ENCODE measurements at regions not wholly inside any gene's neighbourhood (a gene's known extent, or its start where the extent isn't known, plus 50 kb on each side); places are given as distances from the start of the nearest gene placed in this dataset.

DNA sequence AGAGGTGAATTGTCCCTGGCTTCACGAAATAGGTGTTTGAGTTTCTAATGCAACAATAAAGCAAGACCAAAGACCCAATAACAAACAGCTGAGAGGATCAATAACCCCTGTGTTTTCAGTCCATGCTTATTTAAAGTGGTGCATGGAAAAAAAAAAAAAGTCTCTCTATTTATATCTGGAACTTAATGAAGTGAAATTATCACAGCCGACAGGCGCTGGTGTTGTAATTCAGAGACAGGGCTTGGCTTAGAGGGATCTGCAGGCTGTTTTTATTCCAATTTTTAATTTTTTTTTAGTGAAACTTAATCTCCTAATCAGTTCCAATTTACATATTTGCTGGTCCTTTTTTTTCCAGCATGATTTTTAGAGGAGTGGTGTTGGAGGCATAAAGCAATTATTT, 858.2 kb upstream of the SOX9 start:
- no peak for DNase-seq (ENCODE audit: low spot score)

DNA sequence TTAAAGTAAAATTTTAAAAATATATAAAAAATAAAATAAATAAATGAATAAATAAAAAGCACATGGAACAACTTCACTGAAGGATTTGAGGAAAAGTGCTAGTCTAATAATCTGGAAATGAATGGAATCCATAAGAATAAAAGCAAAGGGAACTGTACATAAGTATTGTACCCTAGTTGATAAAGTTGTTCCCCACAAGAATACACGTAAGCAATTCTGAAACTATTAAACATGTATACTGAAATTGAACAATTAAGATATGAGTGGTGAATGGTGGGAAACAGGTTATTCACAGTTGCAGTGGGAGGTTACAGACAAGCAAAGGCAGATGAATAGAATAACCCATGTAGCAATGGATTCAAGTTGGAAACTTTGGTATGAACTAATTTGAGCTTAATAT, 853.2 kb upstream of the SOX9 start:
- no peak for DNase-seq (ENCODE audit: low spot score)

DNA sequence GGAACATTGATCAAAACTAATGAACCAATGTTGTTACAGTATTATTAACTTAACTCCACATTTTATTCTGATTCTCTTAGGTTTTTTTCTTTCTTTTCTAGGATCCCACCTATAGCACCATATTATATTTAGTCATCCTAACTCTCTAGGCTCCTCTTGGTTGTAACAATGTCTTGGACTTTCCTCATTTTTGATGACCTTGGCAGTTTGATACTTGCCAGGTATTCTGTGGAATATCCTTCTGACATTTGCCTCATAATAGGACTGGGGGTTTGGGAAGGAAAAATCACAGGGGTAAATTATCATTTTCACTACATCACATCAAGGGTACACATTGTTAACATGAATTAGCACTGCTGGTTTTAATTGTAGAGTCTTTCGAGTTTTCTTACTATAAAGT, 851.6 kb upstream of the SOX9 start:
- DNase-seq (ENCODE audit: low spot score), result no peak

DNA sequence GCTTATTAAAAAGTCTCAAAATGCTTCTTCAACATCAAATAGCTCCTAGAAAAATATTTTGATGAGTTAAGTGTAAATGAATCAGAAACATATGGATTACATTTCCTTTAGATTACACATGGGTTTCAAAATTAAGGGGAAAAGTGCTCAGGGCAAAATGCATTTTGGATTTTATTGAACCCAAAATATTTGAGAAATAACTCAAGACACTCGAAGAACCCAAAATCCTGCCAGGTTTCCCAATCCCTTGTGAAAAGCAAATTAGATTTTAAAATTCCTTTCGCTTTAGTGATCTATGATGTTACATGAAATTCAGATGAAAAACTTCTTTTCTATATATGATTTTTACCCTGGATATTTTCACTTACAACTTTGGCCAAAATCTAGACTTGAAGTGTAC, 847.4 kb upstream of the SOX9 start:
- DNase-seq (ENCODE audit: low spot score), result no peak

DNA sequence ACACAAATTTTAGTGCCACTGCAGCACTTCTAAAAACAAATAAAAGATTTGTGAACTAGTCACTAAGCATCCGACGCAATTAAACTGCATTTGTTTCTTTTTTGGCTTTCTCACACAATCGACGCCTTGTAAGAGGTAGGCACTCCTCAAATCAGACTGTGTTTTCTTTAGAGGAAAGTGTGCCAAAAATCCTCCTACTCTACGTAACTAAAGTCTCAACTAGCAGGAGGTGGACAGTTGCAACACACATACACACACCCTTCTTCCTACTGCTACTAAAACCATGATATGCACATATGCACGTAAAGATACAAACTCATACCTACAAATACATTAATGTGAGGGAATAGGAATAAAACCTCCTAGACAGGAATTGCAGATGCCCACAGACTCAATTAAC, 844.7 kb upstream of the SOX9 start:
- DNase-seq (ENCODE audit: low spot score), result no peak

DNA sequence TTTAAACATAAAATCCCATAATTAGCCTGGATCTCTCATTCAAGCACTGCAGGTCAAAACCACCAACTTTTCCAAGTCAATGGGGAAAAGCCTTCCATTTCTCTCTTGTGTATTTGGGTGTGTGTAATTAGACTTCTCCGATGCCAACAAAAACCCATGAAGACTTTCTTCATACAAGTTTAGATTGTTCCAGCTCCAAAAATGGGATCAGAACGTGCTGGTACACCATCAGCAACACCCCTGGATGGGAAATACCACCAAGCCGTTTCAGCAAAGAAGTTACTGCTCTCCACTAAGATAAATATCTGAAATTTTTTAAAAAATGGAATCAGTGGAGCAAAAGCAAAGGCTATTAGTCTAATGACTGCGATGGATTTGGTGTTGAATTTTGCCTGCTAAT, 837.3 kb upstream of the SOX9 start:
- DNase-seq (ENCODE audit: low spot score), result no peak

DNA sequence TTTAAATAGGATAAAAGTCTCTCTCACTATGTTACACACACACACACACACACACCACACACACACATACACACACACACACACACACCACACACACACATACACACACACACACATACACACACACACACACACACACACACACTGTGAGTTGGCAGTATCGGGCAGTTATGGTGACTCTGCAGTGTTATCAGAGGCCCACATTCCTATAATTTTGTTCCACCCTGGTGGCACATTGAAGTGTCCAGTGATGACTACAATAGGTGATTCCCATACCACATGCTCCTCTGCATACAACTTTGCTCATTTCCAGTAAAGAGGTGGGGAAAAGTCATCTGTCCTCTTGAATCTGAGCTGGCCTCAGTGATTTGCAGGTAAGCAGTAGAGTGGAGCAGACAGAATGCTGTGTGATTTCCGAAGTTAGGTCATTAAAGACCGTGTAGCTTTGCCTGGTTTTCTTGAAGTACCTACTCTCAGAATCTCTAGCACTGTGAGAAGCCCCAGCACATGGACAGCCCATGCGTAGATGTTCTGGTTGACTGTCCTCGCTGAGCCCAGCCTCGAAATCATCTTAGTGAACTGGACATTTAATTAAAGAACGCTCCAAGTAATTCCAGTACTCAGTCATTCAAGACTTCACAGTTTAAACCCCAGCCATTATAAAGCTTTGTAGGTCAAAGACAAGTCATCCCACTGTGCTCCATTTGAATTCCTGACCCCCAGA, 836.6 kb upstream of the SOX9 start:
- no peak for DNase-seq (ENCODE audit: low spot score)

DNA sequence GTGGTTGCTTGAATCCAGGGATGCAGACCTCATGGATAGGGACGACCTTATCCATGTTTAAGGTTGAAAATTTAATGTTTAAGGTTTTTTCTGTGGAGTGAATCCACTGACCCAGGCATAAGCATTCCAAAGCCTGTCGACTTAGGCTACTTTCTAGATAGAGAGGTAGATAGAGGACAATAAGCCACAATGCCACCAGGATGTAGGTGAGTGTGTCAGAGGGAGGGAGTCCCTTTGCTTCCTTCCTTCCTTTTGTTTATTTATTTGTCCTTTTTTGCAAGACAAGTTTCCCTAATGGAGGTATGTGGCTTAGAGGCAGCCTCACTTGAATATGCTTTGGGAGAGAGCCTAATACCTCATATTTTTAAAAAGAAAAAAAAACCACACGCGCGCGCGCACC, 834.2 kb upstream of the SOX9 start:
- DNase-seq (ENCODE audit: low spot score), result no peak

DNA sequence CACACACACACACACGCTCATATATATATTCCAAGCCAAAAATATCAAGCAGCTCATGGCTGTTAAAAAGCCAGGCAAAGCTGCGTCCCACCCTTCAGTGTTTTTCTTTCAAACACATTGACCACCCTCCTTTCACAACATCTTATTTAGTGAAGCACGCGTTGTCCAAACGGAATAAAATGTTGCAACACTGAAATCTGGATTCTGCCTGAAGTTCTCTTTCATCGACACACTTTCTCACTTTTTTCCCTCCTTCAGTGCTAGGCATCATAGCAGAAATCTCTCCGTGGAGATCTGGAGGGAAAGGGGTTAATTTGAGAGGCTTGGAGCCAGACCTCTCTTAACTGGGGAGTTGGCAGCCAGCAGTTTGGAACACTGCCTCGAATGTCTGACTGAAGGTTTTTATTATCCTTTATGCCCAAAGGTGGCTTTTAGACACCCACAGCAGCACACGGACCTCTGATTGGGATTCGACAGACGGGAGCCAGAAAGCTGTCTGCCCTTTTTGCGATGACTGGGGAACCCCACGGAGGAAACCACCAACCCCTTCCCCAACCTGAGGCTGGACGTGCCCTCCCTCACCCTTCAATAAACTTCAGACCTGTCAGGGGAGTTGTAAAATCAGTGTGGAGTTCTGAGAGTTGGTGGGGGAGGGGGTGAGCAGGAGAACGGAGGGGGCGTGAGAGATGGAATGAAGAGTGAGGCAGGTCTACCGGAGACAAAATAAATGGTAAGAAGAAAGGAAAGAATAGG, 833.6 kb upstream of the SOX9 start:
- DNase-seq (ENCODE audit: low spot score), result no peak

DNA sequence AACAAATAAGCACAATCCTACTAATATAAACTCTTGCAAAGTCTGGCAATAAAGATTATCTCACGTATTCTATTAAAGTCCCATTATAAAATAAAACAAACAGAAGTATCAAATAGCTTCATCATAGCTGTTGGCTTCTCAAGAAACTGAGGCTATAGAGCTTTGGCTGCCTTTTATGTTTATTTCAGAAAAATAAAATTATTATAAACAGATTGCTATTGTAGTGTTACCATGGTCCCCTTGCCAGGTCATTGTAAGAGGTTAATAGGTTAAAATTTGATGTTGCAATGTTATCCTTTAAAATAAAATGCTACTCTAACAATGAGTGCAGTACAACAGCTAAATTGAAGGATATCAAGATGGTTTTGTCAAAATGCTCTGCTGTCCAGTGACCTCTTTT, 828.8 kb upstream of the SOX9 start:
- DNase-seq (ENCODE audit: low spot score), result no peak

DNA sequence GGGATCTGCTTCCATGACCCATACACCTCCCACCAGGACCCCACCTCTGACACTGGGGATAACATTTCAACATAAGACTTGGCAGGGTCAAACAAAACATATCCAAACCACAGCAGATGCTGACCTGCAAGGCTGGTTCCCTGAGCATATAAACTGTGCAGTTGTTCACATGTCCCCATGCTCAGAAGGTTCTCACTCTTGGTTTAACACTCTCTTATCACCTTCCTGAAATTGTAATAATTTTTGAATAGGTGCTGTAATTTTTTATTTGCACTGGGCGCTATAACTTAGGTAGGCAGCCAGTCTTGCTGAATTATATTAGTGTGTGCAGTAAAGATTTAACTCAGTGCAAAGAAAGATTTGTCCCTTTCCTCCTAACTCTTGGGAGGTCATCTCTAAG, 824.8 kb upstream of the SOX9 start:
- DNase-seq (ENCODE audit: low spot score), result no peak

DNA sequence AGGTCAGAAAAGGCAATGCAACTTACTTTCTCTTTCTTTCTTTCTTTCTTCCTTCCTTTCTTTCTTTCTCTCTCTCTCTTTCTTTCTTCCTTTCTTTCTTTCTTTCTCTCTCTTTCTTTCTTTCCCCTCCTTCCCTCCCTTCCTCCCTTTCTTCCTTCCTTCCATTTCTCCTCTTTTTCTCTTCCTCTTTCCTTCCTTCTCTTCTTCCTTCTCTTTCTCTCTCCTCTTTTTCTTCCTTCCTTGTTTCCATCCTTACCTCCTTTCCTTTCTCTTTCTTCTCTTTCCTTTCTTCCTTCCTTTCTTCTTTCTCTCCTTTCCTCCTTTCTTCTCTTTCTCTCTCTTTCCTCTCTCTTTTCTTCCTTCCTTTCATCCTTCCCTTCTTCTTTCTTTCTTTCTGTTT, 819.8 kb upstream of the SOX9 start:
- no peak for DNase-seq (ENCODE audit: low spot score)

DNA sequence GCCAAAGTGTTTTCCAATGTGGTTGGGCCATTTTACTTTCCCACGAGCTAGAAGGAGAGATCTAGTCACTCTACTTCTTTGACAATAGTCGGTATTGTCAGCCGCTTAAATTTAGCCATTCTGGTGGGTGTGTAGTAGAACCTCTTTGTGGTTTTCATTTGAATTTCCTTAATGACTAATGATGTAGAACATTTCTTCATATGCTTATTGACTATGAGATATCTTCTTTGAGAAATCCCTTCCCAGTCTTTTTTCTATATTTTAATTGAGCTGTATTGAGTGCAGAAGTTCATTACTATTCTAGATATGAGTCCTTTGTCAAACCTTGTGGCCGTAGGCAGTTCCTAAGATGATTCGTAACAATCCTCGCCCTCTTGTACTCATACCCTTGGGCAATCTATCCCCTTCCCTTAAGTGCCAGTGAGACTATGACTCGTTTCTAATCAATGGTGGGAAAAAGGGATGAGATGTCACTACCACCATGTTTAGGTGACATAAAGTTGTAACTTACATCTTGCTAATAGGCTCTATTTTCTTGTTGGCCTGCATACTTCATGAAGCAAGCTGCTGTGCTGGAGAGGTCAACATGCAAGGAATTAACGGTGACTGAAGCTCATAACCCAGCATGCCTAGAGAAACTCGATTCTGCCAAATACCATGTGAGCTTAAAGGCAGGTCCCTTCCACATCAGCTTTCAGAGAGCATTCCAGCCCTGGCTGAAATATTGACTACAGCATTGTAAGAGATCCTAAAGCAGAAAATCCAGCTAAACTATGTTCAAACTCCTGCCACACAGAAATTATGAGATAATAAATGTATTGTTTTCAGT, 817.9 kb upstream of the SOX9 start:
- no peak for DNase-seq (ENCODE audit: low spot score)

DNA sequence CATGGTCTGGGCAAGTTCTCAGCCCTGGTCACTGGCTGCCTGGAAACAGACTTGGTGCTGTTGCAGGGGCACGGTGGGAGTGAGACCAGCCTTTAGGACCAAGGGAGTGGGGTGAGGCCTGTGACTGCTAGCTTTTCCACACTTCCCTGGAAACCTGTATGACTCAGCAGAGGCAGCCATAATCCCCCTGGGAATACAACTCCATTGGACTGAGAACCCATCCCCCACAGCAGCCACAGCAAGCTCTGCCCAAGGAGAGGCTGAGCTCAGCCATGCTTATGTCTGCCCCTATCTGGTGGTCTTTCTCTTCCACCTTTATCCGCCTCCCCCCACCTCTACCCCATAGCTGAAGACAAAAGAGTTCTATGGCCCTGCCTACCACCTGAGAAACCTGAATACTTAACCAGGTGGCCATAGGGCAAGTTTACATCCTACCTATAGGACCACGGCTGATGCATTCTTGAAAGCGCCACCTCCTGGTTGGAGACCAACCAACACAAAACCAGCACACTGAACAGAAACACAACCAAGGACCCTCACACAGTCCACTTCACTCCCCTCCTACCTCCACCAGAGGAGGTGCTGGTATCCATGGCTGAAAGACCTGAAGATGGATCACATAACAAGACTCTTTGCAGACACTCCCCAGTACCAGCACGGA, 816.2 kb upstream of the SOX9 start:
- no peak for DNase-seq (ENCODE audit: low spot score)

DNA sequence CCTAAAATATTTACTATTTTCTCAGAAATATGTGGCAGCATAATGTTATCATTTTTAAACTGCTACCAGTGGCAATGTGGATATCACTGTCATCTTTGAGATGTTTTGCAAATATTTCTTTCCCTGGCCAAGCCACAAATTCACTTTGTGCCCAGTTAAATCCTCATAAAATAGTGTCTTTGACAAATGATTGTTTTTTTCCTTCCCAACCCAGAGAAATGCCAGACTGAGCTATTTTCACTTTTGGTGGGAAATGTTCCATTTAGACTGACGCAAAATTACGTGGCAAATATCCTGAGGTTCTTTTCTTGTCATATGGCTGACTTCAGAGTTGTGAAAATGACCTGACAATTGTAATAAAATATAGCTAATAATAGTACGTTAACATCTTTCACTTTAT, 807.0 kb upstream of the SOX9 start:
- no peak for DNase-seq (ENCODE audit: low spot score)

DNA sequence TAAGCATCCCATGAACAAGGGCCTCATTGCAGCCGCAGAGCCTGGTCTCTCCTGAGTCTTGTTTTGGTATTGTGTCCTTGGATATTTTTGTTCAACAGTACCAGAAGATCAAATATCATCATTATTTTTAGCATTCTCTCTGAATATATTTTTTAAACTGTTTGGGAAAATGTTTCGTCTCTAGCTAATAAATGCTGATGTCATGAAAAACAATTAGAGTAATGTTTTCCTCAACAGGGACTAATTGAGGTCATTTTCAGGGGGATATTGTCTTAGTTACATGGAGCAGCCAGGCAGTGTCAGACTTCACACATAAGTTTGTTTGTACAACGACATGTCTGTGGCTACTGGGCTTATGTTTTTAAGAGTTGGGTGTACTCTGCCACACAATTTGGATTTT, 805.3 kb upstream of the SOX9 start:
- DNase-seq (ENCODE audit: low spot score), result no peak

DNA sequence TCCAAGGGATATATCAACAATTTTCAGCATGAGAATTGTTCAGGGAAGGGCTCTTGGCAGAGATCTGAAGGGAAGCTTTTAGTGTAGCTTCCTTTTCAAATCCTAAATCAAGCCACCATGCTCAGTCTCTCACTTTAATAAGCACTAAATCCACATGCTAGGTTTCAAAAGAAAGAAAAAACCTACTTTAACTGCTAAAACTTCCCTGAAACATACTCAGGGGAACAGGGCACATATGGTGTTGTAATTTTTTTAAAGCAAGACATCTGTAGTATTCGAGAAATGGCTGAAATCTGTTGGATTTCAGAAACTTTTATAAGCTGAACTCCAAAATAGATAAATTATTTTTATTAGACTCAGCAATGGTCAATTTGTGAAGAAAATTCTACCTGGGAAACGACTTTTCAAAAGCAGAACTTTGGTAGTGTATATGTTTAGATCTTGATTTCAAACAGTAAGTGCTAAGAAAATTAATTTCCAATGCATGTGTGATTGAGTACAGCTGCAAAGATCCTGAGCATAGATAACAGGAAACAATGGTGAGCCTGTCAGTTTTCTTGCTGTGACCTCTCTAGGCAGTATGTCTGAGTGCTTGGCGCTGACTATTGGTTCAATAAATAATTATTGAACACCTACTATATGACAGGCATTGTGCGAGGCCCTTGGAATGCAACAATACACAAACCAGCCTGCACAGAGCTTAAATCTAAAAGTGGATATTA, 804.5 kb upstream of the SOX9 start:
- no peak for DNase-seq (ENCODE audit: low spot score)

DNA sequence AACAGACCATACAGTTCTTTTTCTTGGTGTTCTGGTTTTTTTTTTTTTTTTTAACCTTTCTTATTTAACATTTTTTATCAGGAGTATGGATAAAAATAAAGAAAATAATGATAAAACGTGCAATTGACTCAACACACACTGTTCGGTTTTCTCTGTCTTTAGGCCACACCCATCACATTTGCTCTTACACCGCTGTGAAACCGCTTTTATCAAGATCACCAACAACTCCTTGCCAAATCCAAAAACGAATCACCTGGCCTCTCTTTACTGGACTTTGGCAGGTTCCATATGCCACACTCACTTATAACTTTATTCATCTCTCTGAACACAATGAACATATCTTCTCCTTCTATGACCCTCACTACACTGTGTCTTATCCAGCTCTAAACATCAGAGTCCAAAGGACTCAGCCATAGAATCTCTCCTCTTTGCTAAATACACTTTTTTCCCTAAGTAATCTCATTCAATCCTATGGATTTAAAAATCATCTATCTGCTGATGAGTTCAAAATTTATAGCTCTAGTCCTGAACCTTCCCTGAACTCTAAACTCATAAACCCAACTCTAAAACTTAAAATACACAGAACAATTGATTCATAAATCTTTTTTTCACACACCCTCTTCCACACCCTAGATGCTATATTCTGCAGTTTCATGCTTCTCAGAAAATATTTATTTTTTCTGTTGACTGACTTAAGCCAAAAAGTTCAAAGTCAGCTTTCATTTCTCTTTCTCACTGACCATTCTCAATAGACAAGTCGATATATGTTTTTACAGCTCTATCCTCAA, 800.6 kb upstream of the SOX9 start:
- no peak for DNase-seq (ENCODE audit: low spot score)

DNA sequence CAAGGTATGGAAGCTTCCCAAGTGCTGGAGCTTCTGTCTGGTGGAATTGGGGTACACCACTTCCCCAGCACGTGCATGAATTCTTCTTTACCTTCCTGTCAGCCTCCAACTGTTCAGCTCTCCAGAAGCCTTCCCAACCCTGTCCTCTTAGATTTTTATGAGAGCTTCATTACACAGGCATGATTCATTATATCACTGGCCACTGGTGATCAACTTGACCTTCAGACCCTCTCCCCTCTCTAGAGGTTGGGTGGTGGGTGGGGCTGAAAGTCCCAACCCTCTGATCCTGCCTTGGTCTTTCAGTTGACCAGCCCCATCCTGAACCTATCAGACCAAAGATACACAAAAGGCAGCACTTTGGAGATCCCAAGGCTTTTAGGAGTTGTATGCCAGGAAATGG, 795.7 kb upstream of the SOX9 start:
- no peak for DNase-seq (ENCODE audit: low spot score)

DNA sequence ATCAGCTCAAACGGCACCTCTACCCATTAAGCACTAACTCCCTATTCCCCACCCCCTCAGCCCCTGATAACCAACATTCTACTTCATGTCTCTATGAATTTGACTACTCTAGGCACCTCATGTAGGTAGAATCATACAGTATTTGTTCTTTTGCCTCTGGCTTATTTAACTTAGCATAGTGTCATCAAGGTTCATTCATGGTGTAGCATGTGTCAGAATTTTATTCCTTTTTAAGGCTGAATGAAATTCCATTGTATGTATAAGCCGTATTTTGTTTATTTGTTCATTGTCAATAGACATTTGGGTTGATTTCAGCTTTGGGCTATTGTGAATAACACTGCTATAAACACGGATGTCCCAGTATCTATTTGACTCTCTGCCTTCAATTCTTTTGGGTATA, 794.9 kb upstream of the SOX9 start:
- DNase-seq (ENCODE audit: low spot score), result no peak
